ENCODE measurements at regions not wholly inside any gene's neighbourhood (a gene's known extent, or its start where the extent isn't known, plus 50 kb on each side); places are given as distances from the start of the nearest gene placed in this dataset.

- Histone ChIP-seq H3K4me3 (ENCODE audit: low read length) (no peak overlapping the region), H3K36me3 (ENCODE audit: control insufficient read depth, insufficient read depth, low read length) (no peaks in the 10 kb centered on the region), H3K56ac (ENCODE audit: low read length) (no peak overlapping the region), H3K27ac (ENCODE audit: low read depth, low read length) (no peak overlapping the region), H3K79me1 (ENCODE audit: low read length) (no peaks in the 10 kb centered on the region), H3K27me3 (ENCODE audit: insufficient read depth, low read length, poor library complexity) (no peaks in the 10 kb centered on the region), H2AK5ac (ENCODE audit: low read length) (no peak overlapping the region), H2BK15ac (replicated peaks; ENCODE audit: low read depth) (no peak overlapping the region), H4K8ac (ENCODE audit: low read depth, low read length) (no peak overlapping the region), H3K9ac (ENCODE audit: low read length) (no peak overlapping the region), H3K18ac (ENCODE audit: low read length) (no peak overlapping the region), H3K4ac (ENCODE audit: low read depth, low read length) (no peak overlapping the region), H3K79me2 (ENCODE audit: control insufficient read depth, insufficient read depth, low read length) (no peaks in the 10 kb centered on the region), H3K4me2 (ENCODE audit: low read length) (no peak overlapping the region), H2BK5ac (ENCODE audit: low read length) (no peak overlapping the region), H3K4me1 (ENCODE audit: control insufficient read depth, low read depth, low read length) (no peaks in the 10 kb centered on the region), H3K23ac (ENCODE audit: low read length) (no peak overlapping the region), H4K5ac (ENCODE audit: low read length) (no peak overlapping the region), H2BK120ac (ENCODE audit: low read depth, low read length) (no peak overlapping the region)
- no peak for DNase-seq
- WGBS (ENCODE audit: extremely low coverage, insufficient coverage, low lambda C conversion rate) = no CpG with 5 or more reads among the region's 4 CpGs
These were observed 1566.9 kb downstream of the STIM2 start for GRCh38 chr4:28427306-28428085.

- Histone ChIP-seq H2BK120ac (ENCODE audit: low read depth, low read length) (no peak overlapping the region), H2BK5ac (ENCODE audit: low read length) (no peak overlapping the region), H4K8ac (ENCODE audit: low read depth, low read length) (no peak overlapping the region), H3K79me2 (ENCODE audit: control insufficient read depth, insufficient read depth, low read length) (no peaks in the 10 kb centered on the region), H3K56ac (ENCODE audit: low read length) (no peak overlapping the region), H3K4me2 (ENCODE audit: low read length) (no peak overlapping the region), H3K79me1 (ENCODE audit: low read length) (no peaks in the 10 kb centered on the region), H3K4me1 (ENCODE audit: control insufficient read depth, low read depth, low read length) (peaks cover 2% of the 10 kb centered on the region), H3K9ac (ENCODE audit: low read length) (no peak overlapping the region), H3K27ac (ENCODE audit: low read depth, low read length) (no peak overlapping the region), H4K5ac (ENCODE audit: low read length) (no peak overlapping the region), H3K4ac (ENCODE audit: low read depth, low read length) (no peak overlapping the region), H2BK15ac (replicated peaks; ENCODE audit: low read depth) (no peak overlapping the region), H3K18ac (ENCODE audit: low read length) (no peak overlapping the region), H2AK5ac (ENCODE audit: low read length) (no peak overlapping the region), H3K36me3 (ENCODE audit: control insufficient read depth, insufficient read depth, low read length) (no peaks in the 10 kb centered on the region), H3K23ac (ENCODE audit: low read length) (no peak overlapping the region), H3K27me3 (ENCODE audit: insufficient read depth, low read length, poor library complexity) (no peaks in the 10 kb centered on the region), H3K4me3 (ENCODE audit: low read length) (no peak overlapping the region)
- DNase-seq = no peak
- no CpG with 5 or more reads among the region's 7 CpGs for WGBS (ENCODE audit: extremely low coverage, insufficient coverage, low lambda C conversion rate)
These were observed 1571.8 kb downstream of the STIM2 start for GRCh38 chr4:28432348-28433025.

- Histone ChIP-seq H2AK5ac (ENCODE audit: low read length) (no peak overlapping the region), H3K27me3 (ENCODE audit: insufficient read depth, low read length, poor library complexity) (no peaks in the 10 kb centered on the region), H4K5ac (ENCODE audit: low read length) (no peak overlapping the region), H2BK15ac (replicated peaks; ENCODE audit: low read depth) (no peak overlapping the region), H3K56ac (ENCODE audit: low read length) (peak overlapping the region; percentile 51), H3K36me3 (ENCODE audit: control insufficient read depth, insufficient read depth, low read length) (no peaks in the 10 kb centered on the region), H3K18ac (ENCODE audit: low read length) (peak overlapping the region; percentile 92), H3K4ac (ENCODE audit: low read depth, low read length) (no peak overlapping the region), H3K4me2 (ENCODE audit: low read length) (no peak overlapping the region), H3K79me2 (ENCODE audit: control insufficient read depth, insufficient read depth, low read length) (no peaks in the 10 kb centered on the region), H3K4me1 (ENCODE audit: control insufficient read depth, low read depth, low read length) (peaks cover 2% of the 10 kb centered on the region), H2BK120ac (ENCODE audit: low read depth, low read length) (no peak overlapping the region), H2BK5ac (ENCODE audit: low read length) (no peak overlapping the region), H4K8ac (ENCODE audit: low read depth, low read length) (no peak overlapping the region), H3K9ac (ENCODE audit: low read length) (no peak overlapping the region), H3K23ac (ENCODE audit: low read length) (no peak overlapping the region), H3K27ac (ENCODE audit: low read depth, low read length) (peak overlapping the region; percentile 67), H3K79me1 (ENCODE audit: low read length) (no peaks in the 10 kb centered on the region), H3K4me3 (ENCODE audit: low read length) (no peak overlapping the region)
- DNase-seq = peak; percentile 25
- no CpG with 5 or more reads among the region's 2 CpGs for WGBS (ENCODE audit: extremely low coverage, insufficient coverage, low lambda C conversion rate)
These were observed 1574.7 kb downstream of the STIM2 start for GRCh38 chr4:28435314-28435713.

- peak overlapping the region; percentile 98 for H2BK15ac ChIP-seq (replicated peaks; ENCODE audit: low read depth)
- H3K27ac ChIP-seq (ENCODE audit: low read depth, low read length) = no peak overlapping the region
- H2AK5ac ChIP-seq (ENCODE audit: low read length) = no peak overlapping the region
- peak; percentile 93 for DNase-seq
- H4K8ac ChIP-seq (ENCODE audit: low read depth, low read length) = no peak overlapping the region
- H3K4me3 ChIP-seq (ENCODE audit: low read length) = no peak overlapping the region
- no peaks in the 10 kb centered on the region for H3K27me3 ChIP-seq (ENCODE audit: insufficient read depth, low read length, poor library complexity)
- H3K36me3 ChIP-seq (ENCODE audit: control insufficient read depth, insufficient read depth, low read length) = no peaks in the 10 kb centered on the region
- no peaks in the 10 kb centered on the region for H3K79me2 ChIP-seq (ENCODE audit: control insufficient read depth, insufficient read depth, low read length)
- no peak overlapping the region for H3K4ac ChIP-seq (ENCODE audit: low read depth, low read length)
- no peak overlapping the region for H3K4me2 ChIP-seq (ENCODE audit: low read length)
- no CpG with 5 or more reads among the region's 10 CpGs for WGBS (ENCODE audit: extremely low coverage, insufficient coverage, low lambda C conversion rate)
- H3K23ac ChIP-seq (ENCODE audit: low read length) = no peak overlapping the region
- no peak overlapping the region for H3K9ac ChIP-seq (ENCODE audit: low read length)
- H2BK120ac ChIP-seq (ENCODE audit: low read depth, low read length) = no peak overlapping the region
- no peak overlapping the region for H2BK5ac ChIP-seq (ENCODE audit: low read length)
- H3K56ac ChIP-seq (ENCODE audit: low read length) = no peak overlapping the region
- no peak overlapping the region for H4K5ac ChIP-seq (ENCODE audit: low read length)
- peaks cover 2% of the 10 kb centered on the region for H3K4me1 ChIP-seq (ENCODE audit: control insufficient read depth, low read depth, low read length)
- H3K18ac ChIP-seq (ENCODE audit: low read length) = no peak overlapping the region
- no peaks in the 10 kb centered on the region for H3K79me1 ChIP-seq (ENCODE audit: low read length)
These were observed 1575.8 kb downstream of the STIM2 start for GRCh38 chr4:28436191-28437080.

DNA sequence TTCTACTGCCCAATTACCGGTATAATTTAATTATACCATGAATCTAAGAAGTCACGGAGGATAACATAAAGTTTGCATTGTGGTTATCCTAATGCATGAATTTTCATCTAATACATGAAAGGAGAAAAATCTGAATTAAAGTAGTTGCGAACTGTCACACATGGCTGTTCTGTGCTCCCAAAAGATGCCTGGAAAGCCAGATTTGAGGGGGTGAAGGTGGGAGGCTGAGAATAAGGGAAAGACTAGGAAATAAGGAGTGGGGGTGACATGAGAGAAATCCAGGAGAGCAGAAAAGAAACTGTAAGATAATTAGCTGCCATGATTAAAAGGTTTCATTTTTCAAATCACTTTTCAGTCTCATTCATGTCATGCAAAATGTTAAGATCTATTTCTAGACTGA is 1582.7 kb downstream of the STIM2 start:
- H3K4me2 ChIP-seq (ENCODE audit: low read length) = no peak overlapping the region
- H3K56ac ChIP-seq (ENCODE audit: low read length) = no peak overlapping the region
- H3K18ac ChIP-seq (ENCODE audit: low read length) = no peak overlapping the region
- no peaks in the 10 kb centered on the region for H3K4me1 ChIP-seq (ENCODE audit: control insufficient read depth, low read depth, low read length)
- no peak for DNase-seq
- H2BK15ac ChIP-seq (replicated peaks; ENCODE audit: low read depth) = no peak overlapping the region
- H3K79me2 ChIP-seq (ENCODE audit: control insufficient read depth, insufficient read depth, low read length) = no peaks in the 10 kb centered on the region
- no peak overlapping the region for H2BK120ac ChIP-seq (ENCODE audit: low read depth, low read length)
- no peak overlapping the region for H3K27ac ChIP-seq (ENCODE audit: low read depth, low read length)
- H3K4me3 ChIP-seq (ENCODE audit: low read length) = no peak overlapping the region
- H2BK5ac ChIP-seq (ENCODE audit: low read length) = no peak overlapping the region
- no peak overlapping the region for H3K9ac ChIP-seq (ENCODE audit: low read length)
- no peaks in the 10 kb centered on the region for H3K79me1 ChIP-seq (ENCODE audit: low read length)
- no peak overlapping the region for H4K5ac ChIP-seq (ENCODE audit: low read length)
- no peak overlapping the region for H4K8ac ChIP-seq (ENCODE audit: low read depth, low read length)
- WGBS (ENCODE audit: extremely low coverage, insufficient coverage, low lambda C conversion rate) = no CpG with 5 or more reads among the region's 3 CpGs
- no peaks in the 10 kb centered on the region for H3K36me3 ChIP-seq (ENCODE audit: control insufficient read depth, insufficient read depth, low read length)
- H3K23ac ChIP-seq (ENCODE audit: low read length) = no peak overlapping the region
- no peak overlapping the region for H2AK5ac ChIP-seq (ENCODE audit: low read length)
- H3K27me3 ChIP-seq (ENCODE audit: insufficient read depth, low read length, poor library complexity) = no peaks in the 10 kb centered on the region
- no peak overlapping the region for H3K4ac ChIP-seq (ENCODE audit: low read depth, low read length)

Data from mesendoderm (in vitro differentiated cells).